ENCODE measurements at regions not wholly inside any gene's neighbourhood (a gene's known extent, or its start where the extent isn't known, plus 50 kb on each side); places are given as distances from the start of the nearest gene placed in this dataset.

GRCh38 chr4:85274955-85275354 lies 200.0 kb upstream of the ARHGAP24 start:
- no peak for DNase-seq

GRCh38 chr4:85280963-85281362 lies 194.0 kb upstream of the ARHGAP24 start:
- DNase-seq: no peak

GRCh38 chr4:85291226-85291625 lies 183.7 kb upstream of the ARHGAP24 start:
- no peak for DNase-seq

GRCh38 chr4:85298037-85298436 lies 176.9 kb upstream of the ARHGAP24 start:
- DNase-seq: no peak

GRCh38 chr4:85302193-85302736 lies 172.7 kb upstream of the ARHGAP24 start:
- DNase-seq: no peak

- no peak for DNase-seq
Measured at GRCh38 chr4:85302756-85303155, 172.2 kb upstream of the ARHGAP24 start.

GRCh38 chr4:85318415-85318814 lies 156.5 kb upstream of the ARHGAP24 start:
- DNase-seq: no peak

- DNase-seq: no peak
Measured at GRCh38 chr4:85358831-85359230, 116.1 kb upstream of the ARHGAP24 start.

GRCh38 chr4:85362550-85362949 lies 112.4 kb upstream of the ARHGAP24 start:
- no peak for DNase-seq

- DNase-seq: no peak
Measured at GRCh38 chr4:85367815-85368214, 107.1 kb upstream of the ARHGAP24 start.

- no peak for DNase-seq
Measured at GRCh38 chr4:85368240-85368639, 106.7 kb upstream of the ARHGAP24 start.

- peak; percentile 19 for DNase-seq
Measured at GRCh38 chr4:85368932-85369331, 106.0 kb upstream of the ARHGAP24 start.

GRCh38 chr4:85369703-85370380 lies 105.1 kb upstream of the ARHGAP24 start:
- DNase-seq: no peak

GRCh38 chr4:85370400-85371032 lies 104.4 kb upstream of the ARHGAP24 start:
- peak; percentile 65 for DNase-seq

- DNase-seq: no peak
Measured at GRCh38 chr4:85372966-85373365, 102.0 kb upstream of the ARHGAP24 start.

GRCh38 chr4:85376285-85376684 lies 98.7 kb upstream of the ARHGAP24 start:
- DNase-seq: no peak

GRCh38 chr4:85381968-85382367 lies 93.0 kb upstream of the ARHGAP24 start:
- DNase-seq: no peak

GRCh38 chr4:85391071-85391470 lies 83.9 kb upstream of the ARHGAP24 start:
- DNase-seq: no peak

GRCh38 chr4:85391589-85392410 lies 83.2 kb upstream of the ARHGAP24 start:
- DNase-seq: no peak

GRCh38 chr4:85393201-85393600 lies 81.7 kb upstream of the ARHGAP24 start:
- no peak for DNase-seq

GRCh38 chr4:85398276-85398675 lies 76.7 kb upstream of the ARHGAP24 start:
- DNase-seq: no peak

GRCh38 chr4:85399270-85399669 lies 75.7 kb upstream of the ARHGAP24 start:
- DNase-seq: no peak

- no peak for DNase-seq
Measured at GRCh38 chr4:85402371-85402770, 72.6 kb upstream of the ARHGAP24 start.

GRCh38 chr4:85406185-85406584 lies 68.8 kb upstream of the ARHGAP24 start:
- no peak for DNase-seq
